GM23338 (cell line): ENCODE measurements at regions not wholly inside any gene's neighbourhood (a gene's known extent, or its start where the extent isn't known, plus 50 kb on each side); places are given as distances from the start of the nearest gene placed in this dataset.

Experiments used
- ATAC-seq: fragments of 200-7000 bp; cut with Tn5 transposase; 3 replicates; pipeline ENCODE4 v1.9.1; 2020
- DNase-seq: peaks from one replicate; pipeline ENCODE4 v3.0.0-alpha.2; 2015; ENCODE audit warnings: low spot score
- H2AFZ ChIP-seq: fragments of 200-600 bp; sonication (generic); 2 replicates; pipeline ENCODE4 v1.8.0; 2016; ENCODE audit warnings: antibody characterized with exemption, mild to moderate bottlenecking, moderate library complexity
- H3F3A ChIP-seq: fragments of 200-600 bp; sonication (generic); replicated peaks from 2 replicates; pipeline ENCODE4 v1.8.0; 2017; ENCODE audit warnings: antibody characterized with exemption, mixed run types, low read depth
- H3K27ac ChIP-seq: fragments of 200-600 bp; sonication (generic); 2 replicates; pipeline ENCODE4 v1.6.1; 2016; ENCODE audit warnings: low read depth
- H3K27me3 ChIP-seq: fragments of 200-600 bp; sonication (generic); 2 replicates; pipeline ENCODE4 v1.8.0; 2016; ENCODE audit warnings: mild to moderate bottlenecking, mixed run types, moderate library complexity; ENCODE audit not compliant: insufficient read depth
- H3K36me3 ChIP-seq: fragments of 200-600 bp; sonication (generic); 2 replicates; pipeline ENCODE4 v1.8.0; 2016; ENCODE audit warnings: mild to moderate bottlenecking; ENCODE audit not compliant: insufficient read depth
- H3K4me1 ChIP-seq: fragments of 200-600 bp; sonication (generic); 2 replicates; pipeline ENCODE4 v1.8.0; 2016; ENCODE audit warnings: mild to moderate bottlenecking, moderate library complexity; ENCODE audit not compliant: insufficient read depth
- H3K4me2 ChIP-seq: fragments of 200-600 bp; sonication (generic); 2 replicates; pipeline ENCODE4 v1.7.1; 2017; ENCODE audit warnings: mixed run types
- H3K4me3 ChIP-seq: fragments of 200-600 bp; sonication (generic); 2 replicates; pipeline ENCODE4 v1.6.1; 2016; ENCODE audit warnings: mixed run types
- H3K79me2 ChIP-seq: fragments of 200-600 bp; sonication (generic); replicated peaks from 2 replicates; pipeline ENCODE4 v1.8.0; 2017; ENCODE audit warnings: mild to moderate bottlenecking; ENCODE audit not compliant: insufficient read depth
- H3K9me2 ChIP-seq: fragments of 200-600 bp; sonication (generic); 2 replicates; pipeline ENCODE4 v1.8.0; 2017; ENCODE audit not compliant: insufficient read depth
- H4K20me1 ChIP-seq: fragments of 200-600 bp; sonication (generic); replicated peaks from 2 replicates; pipeline ENCODE4 v1.8.0; 2017; ENCODE audit warnings: mild to moderate bottlenecking; ENCODE audit not compliant: insufficient read depth
- H3K27ac Mint-ChIP-seq: 2 replicates; pipeline ENCODE4 v1.8.0; 2020; ENCODE audit warnings: inconsistent platforms, mild to moderate bottlenecking, moderate library complexity, mixed read lengths
- H3K27me3 Mint-ChIP-seq: 3 replicates; pipeline ENCODE4 v1.8.0; 2022; ENCODE audit warnings: low read depth, mild to moderate bottlenecking, moderate library complexity, mixed read lengths, inconsistent platforms; ENCODE audit not compliant: insufficient read depth, poor library complexity
- H3K36me3 Mint-ChIP-seq: 3 replicates; pipeline ENCODE4 v1.8.0; 2021; ENCODE audit warnings: low read depth, mild to moderate bottlenecking, inconsistent platforms, moderate library complexity, mixed read lengths
- H3K4me1 Mint-ChIP-seq: 3 replicates; pipeline ENCODE4 v1.8.0; 2020; ENCODE audit warnings: mild to moderate bottlenecking, inconsistent platforms, mixed read lengths
- H3K4me3 Mint-ChIP-seq: 3 replicates; pipeline ENCODE4 v1.8.0; 2021; ENCODE audit warnings: moderate library complexity, mild to moderate bottlenecking, inconsistent platforms, mixed read lengths
- H3K9me3 Mint-ChIP-seq: 3 replicates; pipeline ENCODE4 v1.8.0; 2020; ENCODE audit warnings: moderate library complexity, mild to moderate bottlenecking, inconsistent platforms, mixed read lengths
- CREB1 ChIP-seq: fragments of 250-450 bp; sonication (Bioruptor Pico); IDR thresholded peaks from 2 replicates; pipeline ENCODE4 v1.5.0; 2020; ENCODE audit warnings: low read depth, mild to moderate bottlenecking, moderate library complexity
- EZH2 ChIP-seq: fragments of 200-600 bp; sonication (generic); IDR thresholded peaks from one replicate; pipeline ENCODE4 v1.8.0; 2017; ENCODE audit warnings: antibody characterized with exemption, mild to moderate bottlenecking, low read depth; ENCODE audit not compliant: unreplicated experiment
- EZH2phosphoT487 ChIP-seq: fragments of 200-600 bp; sonication (generic); IDR thresholded peaks from one replicate; pipeline ENCODE4 v1.8.1; 2018; ENCODE audit warnings: antibody characterized with exemption; ENCODE audit not compliant: unreplicated experiment
- JUNB ChIP-seq: IDR thresholded peaks from one replicate; pipeline ENCODE4 v1.6.1; 2016; ENCODE audit warnings: antibody characterized with exemption; ENCODE audit not compliant: unreplicated experiment
- NANOG ChIP-seq: IDR thresholded peaks from 2 replicates; pipeline ENCODE4 v1.6.1; 2016; ENCODE audit warnings: antibody characterized with exemption, borderline replicate concordance
- POLR2AphosphoS5 ChIP-seq: IDR thresholded peaks from 2 replicates; pipeline ENCODE4 v1.6.1; 2016; ENCODE audit warnings: antibody characterized with exemption, low read depth
- STAT1 ChIP-seq: IDR thresholded peaks from one replicate; pipeline ENCODE4 v1.6.1; 2016; ENCODE audit warnings: antibody characterized with exemption; ENCODE audit not compliant: unreplicated experiment
- ZNF114 ChIP-seq: fragments of 250-450 bp; sonication (Bioruptor Pico); IDR thresholded peaks from 2 replicates; pipeline ENCODE4 v1.5.0; 2020; ENCODE audit warnings: mild to moderate bottlenecking, moderate library complexity
- ZNF331 ChIP-seq: fragments of 250-450 bp; sonication (Bioruptor Pico); IDR thresholded peaks from 2 replicates; pipeline ENCODE4 v1.5.0; 2020; ENCODE audit warnings: low read depth, mild to moderate bottlenecking, moderate library complexity
- TF ChIP-seq, protein P1 (sequence below): IDR thresholded peaks from 2 replicates; pipeline ENCODE4 v1.6.1; 2016; ENCODE audit warnings: antibody characterized with exemption
- TF ChIP-seq, protein P2 (sequence below), 2 experiments: fragments of 200-600 bp in 1 of 2; sonication (generic) in 1 of 2; conservative IDR thresholded peaks; 2 replicates each; pipeline versions ENCODE4 v1.5.1 to v1.6.1; 2016 to 2017; ENCODE audit warnings: antibody characterized with exemption in 2 of 2, low read depth in 2 of 2, mild to moderate bottlenecking in 2 of 2, moderate library complexity in 1 of 2
- TF ChIP-seq, protein P3 (sequence below): IDR thresholded peaks from one replicate; pipeline ENCODE4 v1.6.1; 2018; ENCODE audit warnings: antibody characterized with exemption; ENCODE audit not compliant: unreplicated experiment

DNA sequence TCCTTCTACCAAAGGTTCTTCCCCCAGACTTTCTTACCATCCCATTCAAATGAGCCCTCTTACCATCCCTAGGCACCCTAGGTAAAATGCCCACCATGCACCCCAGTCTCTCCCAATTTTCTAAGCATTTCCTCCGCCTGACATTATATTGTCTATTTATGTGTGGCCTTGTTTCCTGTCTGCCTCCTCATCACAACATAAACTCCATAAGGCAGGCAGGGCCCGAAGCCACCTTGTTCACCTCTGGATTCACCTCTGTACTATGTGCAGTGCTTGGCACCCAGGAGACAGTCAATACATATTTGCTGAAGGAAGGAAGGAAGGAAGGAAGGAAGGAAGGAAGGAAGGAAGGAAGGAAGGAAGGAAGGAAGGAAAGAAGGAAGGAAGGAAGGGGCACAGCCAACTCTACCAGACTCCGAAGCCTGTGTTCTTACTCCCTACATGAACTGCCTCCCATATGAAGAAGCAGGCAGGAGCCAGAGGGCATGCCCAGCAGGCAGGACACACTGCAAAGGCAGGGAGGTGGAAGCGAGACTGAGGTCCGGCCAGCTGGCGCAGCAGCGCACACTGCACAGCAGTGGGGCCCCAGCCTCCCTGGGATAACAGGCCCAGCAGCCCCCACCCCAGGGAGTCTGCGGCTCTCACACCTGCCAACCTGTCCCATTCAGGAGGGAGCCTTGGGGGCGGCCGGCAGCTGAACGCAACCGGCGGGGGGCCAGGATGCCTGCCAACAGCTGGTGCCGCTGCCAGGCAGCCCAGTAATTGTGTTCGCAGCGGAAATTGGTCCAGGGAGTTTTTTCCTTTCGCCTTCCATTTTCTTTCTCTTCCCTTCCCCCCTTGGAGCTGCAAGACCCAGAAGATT is 106.0 kb upstream of the LINGO1 start:
- Mint-ChIP-seq H3K27ac (no peak overlapping the region; the same call in 1 of the 2 replicates), H3K4me3 (peak overlapping the region; percentile 58), H3K27me3 (peaks cover 20% of the 10 kb centered on the region), H3K36me3 (no peaks in the 10 kb centered on the region), H3K4me1 (peaks cover 43% of the 10 kb centered on the region), H3K9me3 (no peaks in the 10 kb centered on the region)
- TF ChIP-seq NANOG (peak; percentile 20; the same call in 1 of the 2 replicates), ZNF114 (CRISPR knock-in tag) (no peak), ZNF331 (CRISPR knock-in tag) (no peak)
- Histone ChIP-seq H3K9me2 (no peaks in the 10 kb centered on the region), H3K4me3 (peak overlapping the region; percentile 45), H4K20me1 (no peaks in the 10 kb centered on the region), H3K4me1 (peaks cover 36% of the 10 kb centered on the region), H3K4me2 (peak overlapping the region; percentile 72), H3K36me3 (no peaks in the 10 kb centered on the region), H2AFZ (no peak overlapping the region), H3K27me3 (no peaks in the 10 kb centered on the region), H3K79me2 (no peaks in the 10 kb centered on the region), H3F3A (no peaks in the 10 kb centered on the region), H3K27ac (peak overlapping the region; percentile 90)
- DNase-seq = peak; percentile 65
- peak; percentile 49 for ATAC-seq

DNA sequence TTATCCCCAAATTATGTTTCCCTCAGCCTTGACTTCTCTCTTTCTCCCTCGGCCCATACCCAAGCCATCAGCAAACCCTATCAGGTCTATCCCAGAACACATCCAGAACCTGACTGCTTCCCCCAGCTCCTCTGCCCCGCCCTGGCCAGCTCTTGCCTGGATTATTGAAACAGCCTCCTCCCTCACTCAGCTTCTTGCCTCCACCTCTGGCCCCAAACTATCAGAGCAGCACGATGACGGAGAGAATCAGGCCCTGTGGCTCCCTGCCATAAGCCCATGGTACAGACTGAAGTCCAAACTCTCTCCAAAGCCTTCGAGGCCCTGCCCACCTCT is 105.3 kb upstream of the LINGO1 start:
- no peak for DNase-seq
- peaks cover 20% of the 10 kb centered on the region for H3K27me3 Mint-ChIP-seq
- H3K9me3 Mint-ChIP-seq = no peaks in the 10 kb centered on the region
- no peak overlapping the region for H3K27ac Mint-ChIP-seq
- peaks cover 44% of the 10 kb centered on the region for H3K4me1 Mint-ChIP-seq
- no peaks in the 10 kb centered on the region for H3K36me3 Mint-ChIP-seq
- H3F3A ChIP-seq = no peaks in the 10 kb centered on the region
- no peaks in the 10 kb centered on the region for H3K79me2 ChIP-seq
- H3K4me3 ChIP-seq = no peak overlapping the region
- peaks cover 36% of the 10 kb centered on the region for H3K4me1 ChIP-seq
- ATAC-seq = no peak
- H4K20me1 ChIP-seq = no peaks in the 10 kb centered on the region
- H3K9me2 ChIP-seq = no peaks in the 10 kb centered on the region
- H2AFZ ChIP-seq = no peak overlapping the region
- H3K27me3 ChIP-seq = no peaks in the 10 kb centered on the region
- no peak overlapping the region; the same call in 2 of the 3 replicates for H3K4me3 Mint-ChIP-seq
- no peak overlapping the region for H3K27ac ChIP-seq
- H3K4me2 ChIP-seq = no peak overlapping the region
- H3K36me3 ChIP-seq = no peaks in the 10 kb centered on the region
- no peak for TF ChIP-seq JUNB
- TF ChIP-seq, protein P1, sequence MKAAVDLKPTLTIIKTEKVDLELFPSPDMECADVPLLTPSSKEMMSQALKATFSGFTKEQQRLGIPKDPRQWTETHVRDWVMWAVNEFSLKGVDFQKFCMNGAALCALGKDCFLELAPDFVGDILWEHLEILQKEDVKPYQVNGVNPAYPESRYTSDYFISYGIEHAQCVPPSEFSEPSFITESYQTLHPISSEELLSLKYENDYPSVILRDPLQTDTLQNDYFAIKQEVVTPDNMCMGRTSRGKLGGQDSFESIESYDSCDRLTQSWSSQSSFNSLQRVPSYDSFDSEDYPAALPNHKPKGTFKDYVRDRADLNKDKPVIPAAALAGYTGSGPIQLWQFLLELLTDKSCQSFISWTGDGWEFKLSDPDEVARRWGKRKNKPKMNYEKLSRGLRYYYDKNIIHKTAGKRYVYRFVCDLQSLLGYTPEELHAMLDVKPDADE = no peak
- no peak for TF ChIP-seq STAT1
- no peak for TF ChIP-seq EZH2
- no peak for TF ChIP-seq ZNF114 (CRISPR knock-in tag)
- no peak for TF ChIP-seq EZH2phosphoT487
- TF ChIP-seq, protein P2, sequence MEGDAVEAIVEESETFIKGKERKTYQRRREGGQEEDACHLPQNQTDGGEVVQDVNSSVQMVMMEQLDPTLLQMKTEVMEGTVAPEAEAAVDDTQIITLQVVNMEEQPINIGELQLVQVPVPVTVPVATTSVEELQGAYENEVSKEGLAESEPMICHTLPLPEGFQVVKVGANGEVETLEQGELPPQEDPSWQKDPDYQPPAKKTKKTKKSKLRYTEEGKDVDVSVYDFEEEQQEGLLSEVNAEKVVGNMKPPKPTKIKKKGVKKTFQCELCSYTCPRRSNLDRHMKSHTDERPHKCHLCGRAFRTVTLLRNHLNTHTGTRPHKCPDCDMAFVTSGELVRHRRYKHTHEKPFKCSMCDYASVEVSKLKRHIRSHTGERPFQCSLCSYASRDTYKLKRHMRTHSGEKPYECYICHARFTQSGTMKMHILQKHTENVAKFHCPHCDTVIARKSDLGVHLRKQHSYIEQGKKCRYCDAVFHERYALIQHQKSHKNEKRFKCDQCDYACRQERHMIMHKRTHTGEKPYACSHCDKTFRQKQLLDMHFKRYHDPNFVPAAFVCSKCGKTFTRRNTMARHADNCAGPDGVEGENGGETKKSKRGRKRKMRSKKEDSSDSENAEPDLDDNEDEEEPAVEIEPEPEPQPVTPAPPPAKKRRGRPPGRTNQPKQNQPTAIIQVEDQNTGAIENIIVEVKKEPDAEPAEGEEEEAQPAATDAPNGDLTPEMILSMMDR (conservative IDR thresholded peaks at IDR 0.05; ENCODE audit: low read depth in 2 of 2) = no peak
- no peak for TF ChIP-seq ZNF331 (CRISPR knock-in tag)
- TF ChIP-seq CREB1 = no peak
- TF ChIP-seq, protein P3, sequence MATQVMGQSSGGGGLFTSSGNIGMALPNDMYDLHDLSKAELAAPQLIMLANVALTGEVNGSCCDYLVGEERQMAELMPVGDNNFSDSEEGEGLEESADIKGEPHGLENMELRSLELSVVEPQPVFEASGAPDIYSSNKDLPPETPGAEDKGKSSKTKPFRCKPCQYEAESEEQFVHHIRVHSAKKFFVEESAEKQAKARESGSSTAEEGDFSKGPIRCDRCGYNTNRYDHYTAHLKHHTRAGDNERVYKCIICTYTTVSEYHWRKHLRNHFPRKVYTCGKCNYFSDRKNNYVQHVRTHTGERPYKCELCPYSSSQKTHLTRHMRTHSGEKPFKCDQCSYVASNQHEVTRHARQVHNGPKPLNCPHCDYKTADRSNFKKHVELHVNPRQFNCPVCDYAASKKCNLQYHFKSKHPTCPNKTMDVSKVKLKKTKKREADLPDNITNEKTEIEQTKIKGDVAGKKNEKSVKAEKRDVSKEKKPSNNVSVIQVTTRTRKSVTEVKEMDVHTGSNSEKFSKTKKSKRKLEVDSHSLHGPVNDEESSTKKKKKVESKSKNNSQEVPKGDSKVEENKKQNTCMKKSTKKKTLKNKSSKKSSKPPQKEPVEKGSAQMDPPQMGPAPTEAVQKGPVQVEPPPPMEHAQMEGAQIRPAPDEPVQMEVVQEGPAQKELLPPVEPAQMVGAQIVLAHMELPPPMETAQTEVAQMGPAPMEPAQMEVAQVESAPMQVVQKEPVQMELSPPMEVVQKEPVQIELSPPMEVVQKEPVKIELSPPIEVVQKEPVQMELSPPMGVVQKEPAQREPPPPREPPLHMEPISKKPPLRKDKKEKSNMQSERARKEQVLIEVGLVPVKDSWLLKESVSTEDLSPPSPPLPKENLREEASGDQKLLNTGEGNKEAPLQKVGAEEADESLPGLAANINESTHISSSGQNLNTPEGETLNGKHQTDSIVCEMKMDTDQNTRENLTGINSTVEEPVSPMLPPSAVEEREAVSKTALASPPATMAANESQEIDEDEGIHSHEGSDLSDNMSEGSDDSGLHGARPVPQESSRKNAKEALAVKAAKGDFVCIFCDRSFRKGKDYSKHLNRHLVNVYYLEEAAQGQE = no peak
- TF ChIP-seq POLR2AphosphoS5 = no peak
- no peak for TF ChIP-seq NANOG
